H1 (cell line): ENCODE measurements at regions not wholly inside any gene's neighbourhood (a gene's known extent, or its start where the extent isn't known, plus 50 kb on each side); places are given as distances from the start of the nearest gene placed in this dataset.

Experiments
- CTCF ChIA-PET: fragments of 300-600 bp; sonication (Branson Sonifier 250); formaldehyde crosslinking; loops from one replicate; lab custom pipeline; 2021; ENCODE audit not compliant: partially characterized antibody; lab: Charles Lee
- POLR2A ChIA-PET: fragments of 300-600 bp; sonication (Branson Sonifier 250); formaldehyde crosslinking; loops from one replicate; lab custom pipeline; 2021; ENCODE audit warnings: inconsistent platforms; ENCODE audit not compliant: partially characterized antibody; lab: Charles Lee
- DNase-seq, 2 experiments: peaks; one replicate each; pipeline versions ENCODE4 v3.0.0 to v3.0.0-alpha.2; 2010 to 2022; ENCODE audit warnings: low spot score in 2 of 2, low read depth in 1 of 2, mixed read lengths in 1 of 2
- FAIRE-seq: peaks from 2 replicates; lab custom pipeline; 2011; peaks lifted over from hg19 to GRCh38; lab: Jason Lieb, UNC
- H2AFZ ChIP-seq: 2 replicates; pipeline ENCODE4 v1.8.1; 2012; ENCODE audit warnings: low read length, inconsistent platforms
- H2AK5ac ChIP-seq: 2 replicates; pipeline ENCODE4 v1.6.1; 2013; ENCODE audit warnings: low read depth, low read length
- H2BK120ac ChIP-seq: replicated peaks from 2 replicates; pipeline ENCODE3; 2013; ENCODE audit warnings: low read depth, low read length, inconsistent platforms
- H2BK12ac ChIP-seq: 2 replicates; pipeline ENCODE4 v1.6.1; 2013; ENCODE audit warnings: low read depth, low read length
- H2BK15ac ChIP-seq: 2 replicates; pipeline ENCODE4 v1.6.1; 2013; ENCODE audit warnings: low read length
- H2BK20ac ChIP-seq: 2 replicates; pipeline ENCODE4 v1.6.1; 2013; ENCODE audit warnings: low read length
- H2BK5ac ChIP-seq: 2 replicates; pipeline ENCODE4 v1.6.1; 2013; ENCODE audit warnings: low read depth, low read length
- H3K14ac ChIP-seq: 2 replicates; pipeline ENCODE4 v1.6.1; 2013; ENCODE audit warnings: inconsistent platforms; ENCODE audit not compliant: insufficient read length
- H3K18ac ChIP-seq: 2 replicates; pipeline ENCODE4 v1.6.1; 2013; ENCODE audit warnings: low read length; ENCODE audit errors: extremely low read depth
- H3K23ac ChIP-seq: 2 replicates; pipeline ENCODE4 v1.6.1; 2013; ENCODE audit warnings: inconsistent platforms; ENCODE audit not compliant: insufficient read length
- H3K23me2 ChIP-seq: 2 replicates; pipeline ENCODE4 v1.6.1; 2013; ENCODE audit warnings: low read depth, low read length
- H3K27ac ChIP-seq: 2 replicates; pipeline ENCODE4 v1.6.1; 2011; ENCODE audit warnings: low read depth, low read length, inconsistent platforms
- H3K27me3 ChIP-seq, 4 experiments: replicated peaks in 1 of 4; 1 replicate in 1 of 4; 2 replicates in 3 of 4; pipeline versions ENCODE4 v1.6.1 to v1.8.1; 2011 to 2013; ENCODE audit warnings: low read length in 3 of 4, mild to moderate bottlenecking in 3 of 4, inconsistent platforms in 2 of 4, mixed read lengths in 2 of 4, moderate library complexity in 1 of 4; ENCODE audit not compliant: control insufficient read depth in 3 of 4, insufficient read depth in 3 of 4; ENCODE audit errors: extremely low read depth in 1 of 4
- H3K36me3 ChIP-seq, 4 experiments: 2 replicates each; pipeline versions ENCODE4 v1.6.1 to v1.8.1; 2011 to 2013; ENCODE audit warnings: mild to moderate bottlenecking in 4 of 4, low read length in 3 of 4, moderate library complexity in 2 of 4, control low read depth in 1 of 4, inconsistent platforms in 1 of 4; ENCODE audit not compliant: insufficient read depth in 4 of 4, control insufficient read depth in 2 of 4
- H3K4ac ChIP-seq: replicated peaks from 2 replicates; pipeline ENCODE3; 2013; ENCODE audit warnings: low read length, low read depth, mixed read lengths, inconsistent platforms; ENCODE audit not compliant: insufficient read length
- H3K4me1 ChIP-seq, 4 experiments: replicated peaks in 1 of 4; 1 replicate in 1 of 4; 2 replicates in 3 of 4; pipeline versions ENCODE4 v1.6.1 to v1.8.1; 2011 to 2013; ENCODE audit warnings: low read length in 3 of 4, inconsistent platforms in 2 of 4, mixed read lengths in 1 of 4; ENCODE audit not compliant: insufficient read depth in 4 of 4, control insufficient read depth in 3 of 4
- H3K4me2 ChIP-seq, 2 experiments: 2 replicates each; pipeline versions ENCODE4 v1.6.1 to v1.8.1; 2011 to 2013; ENCODE audit warnings: low read depth in 2 of 2, low read length in 2 of 2, control low read depth in 1 of 2, inconsistent platforms in 1 of 2, mild to moderate bottlenecking in 1 of 2; ENCODE audit not compliant: insufficient read depth in 1 of 2
- H3K4me3 ChIP-seq, 4 experiments: fragments of 200-600, 300-600 bp in 1 of 4; sonication (generic), shearing (Covaris generic), sonication (Bioruptor Twin) in 1 of 4; 2 replicates each; pipeline versions ENCODE4 v1.5.1 to v1.8.1; 2011 to 2016; ENCODE audit warnings: low read length in 4 of 4, low read depth in 3 of 4, control low read depth in 2 of 4, inconsistent platforms in 2 of 4, mild to moderate bottlenecking in 2 of 4, mixed read lengths in 1 of 4, moderate library complexity in 1 of 4; ENCODE audit not compliant: insufficient read depth in 2 of 4; ENCODE audit errors: extremely low read depth in 1 of 4
- H3K56ac ChIP-seq: replicated peaks from 2 replicates; pipeline ENCODE3; 2013; ENCODE audit warnings: low read depth, mild to moderate bottlenecking, mixed read lengths, low read length, inconsistent platforms; ENCODE audit not compliant: insufficient read length
- H3K79me1 ChIP-seq: 2 replicates; pipeline ENCODE4 v1.6.1; 2013; ENCODE audit warnings: low read depth, low read length, control low read depth
- H3K79me2 ChIP-seq, 2 experiments: 2 replicates each; pipeline versions ENCODE4 v1.6.1 to v1.8.1; 2012 to 2013; ENCODE audit warnings: low read length in 2 of 2, mild to moderate bottlenecking in 2 of 2, inconsistent platforms in 1 of 2; ENCODE audit not compliant: insufficient read depth in 2 of 2, control insufficient read depth in 1 of 2
- H3K9ac ChIP-seq, 4 experiments: replicated peaks in 1 of 4; 1 replicate in 1 of 4; 2 replicates in 3 of 4; pipeline versions ENCODE4 v1.6.1 to v1.8.1; 2011 to 2013; ENCODE audit warnings: low read depth in 3 of 4, low read length in 3 of 4, control low read depth in 2 of 4, mild to moderate bottlenecking in 2 of 4, moderate library complexity in 2 of 4, inconsistent platforms in 1 of 4; ENCODE audit errors: extremely low read depth in 1 of 4
- H3K9me3 ChIP-seq, 2 experiments: 2 replicates each; pipeline versions ENCODE4 v1.6.1 to v1.8.1; 2012 to 2013; ENCODE audit warnings: mild to moderate bottlenecking in 2 of 2, moderate library complexity in 2 of 2, control low read depth in 1 of 2, inconsistent platforms in 1 of 2, low read depth in 1 of 2, low read length in 1 of 2, mixed read lengths in 1 of 2; ENCODE audit not compliant: insufficient read depth in 2 of 2
- H4K20me1 ChIP-seq, 2 experiments: replicated peaks in 1 of 2; 2 replicates each; pipeline versions ENCODE3 to v1.8.1; 2011 to 2013; ENCODE audit warnings: inconsistent platforms in 2 of 2, low read length in 2 of 2, mild to moderate bottlenecking in 1 of 2; ENCODE audit not compliant: insufficient read depth in 2 of 2, control insufficient read depth in 1 of 2
- H4K5ac ChIP-seq: 2 replicates; pipeline ENCODE4 v1.6.1; 2013; ENCODE audit warnings: low read length, low read depth, mixed read lengths, inconsistent platforms; ENCODE audit not compliant: insufficient read length
- H4K8ac ChIP-seq: 2 replicates; pipeline ENCODE4 v1.8.0; 2013; ENCODE audit warnings: mild to moderate bottlenecking, moderate library complexity, low read length, inconsistent platforms; ENCODE audit not compliant: insufficient read depth; ENCODE audit errors: extremely low read depth
- H4K91ac ChIP-seq: replicated peaks from 2 replicates; pipeline ENCODE3; 2013; ENCODE audit warnings: low read length, mixed read lengths, inconsistent platforms; ENCODE audit not compliant: insufficient read length
- BCL11A ChIP-seq, 2 experiments: IDR thresholded peaks; one replicate each; pipeline ENCODE4 v1.6.1; 2011; ENCODE audit warnings: low read depth in 2 of 2, low read length in 2 of 2, mild to moderate bottlenecking in 2 of 2
- CTCF ChIP-seq, 3 experiments: IDR thresholded peaks; 1 replicate in 2 of 3; 2 replicates in 1 of 3; pipeline versions ENCODE4 v1.5.1 to v1.6.1; 2011; ENCODE audit warnings: low read length in 3 of 3, mild to moderate bottlenecking in 3 of 3, inconsistent platforms in 2 of 3, low read depth in 1 of 3, moderate library complexity in 1 of 3; ENCODE audit not compliant: insufficient read depth in 1 of 3; ENCODE audit errors: control extremely low read depth in 1 of 3
- NANOG ChIP-seq: IDR thresholded peaks from 2 replicates; pipeline ENCODE4 v1.6.1; 2011; ENCODE audit warnings: low read length, low read depth, mild to moderate bottlenecking, inconsistent platforms; ENCODE audit not compliant: insufficient read depth, poor library complexity, severe bottlenecking
- PHF8 ChIP-seq: fragments of 200-600 bp; sonication (generic); conservative IDR thresholded peaks from 2 replicates; pipeline ENCODE4 v1.7.1; 2012; ENCODE audit warnings: low read depth, mild to moderate bottlenecking, inconsistent platforms, low read length, moderate library complexity
- RAD21 ChIP-seq, 2 experiments: IDR thresholded peaks in 1 of 2; conservative IDR thresholded peaks in 1 of 2; 2 replicates each; pipeline ENCODE4 v1.6.1; 2011; ENCODE audit warnings: low read depth in 2 of 2, low read length in 2 of 2, improper control_type of control experiment in 1 of 2, inconsistent platforms in 1 of 2, mild to moderate bottlenecking in 1 of 2, moderate library complexity in 1 of 2
- RFX5 ChIP-seq: IDR thresholded peaks from 2 replicates; pipeline ENCODE4 v1.6.1; 2011; ENCODE audit warnings: low read depth, low read length, improper control_type of control experiment, borderline replicate concordance
- TBP ChIP-seq: IDR thresholded peaks from 2 replicates; pipeline ENCODE4 v1.6.1; 2011; ENCODE audit warnings: low read depth, low read length, improper control_type of control experiment
- WGBS, 2 experiments: shearing (Covaris generic) in 1 of 2; methylation state at CpG; one replicate each; pipeline versions ENCODE4 v1.1.6 to v1.1.7; 2013 to 2015; ENCODE audit warnings: low lambda C conversion rate in 2 of 2, mixed read lengths in 2 of 2, inconsistent platforms in 1 of 2, low coverage in 1 of 2, missing lambda C conversion rate in 1 of 2; ENCODE audit not compliant: insufficient replicate concordance in 2 of 2, insufficient coverage in 1 of 2, insufficient read length in 1 of 2; ENCODE audit errors: extremely low coverage in 1 of 2, missing lambda C conversion rate in 1 of 2; 5-methylcytosine and 5-hydroxymethylcytosine counted together

- H3K56ac ChIP-seq: no peak overlapping the region
- H3K23me2 ChIP-seq: no peaks in the 10 kb centered on the region
- peaks cover 0 to 3% (median 0%) of the 10 kb centered on the region in 4 experiments; a peak in 1 of 7 replicates for H3K4me1 ChIP-seq
- H3K27ac ChIP-seq: no peak overlapping the region
- H3K4me2 ChIP-seq: no peak overlapping the region
- no peak overlapping the region for H2BK5ac ChIP-seq
- FAIRE-seq: no peak
- 77% methylated on average over 6 of the region's 6 CpGs; no CpG with 5 or more reads in 1 of the 2 experiments for WGBS, 2 experiments
- no peak overlapping the region for H3K4me3 ChIP-seq
- no peaks in the 10 kb centered on the region for H3K9me3 ChIP-seq
- no peaks in the 10 kb centered on the region for H3K27me3 ChIP-seq
- no peak overlapping the region for H2AK5ac ChIP-seq
- no peak overlapping the region for H2BK15ac ChIP-seq
- peak overlapping the region; percentile 45; the same call in 1 of the 2 replicates for H2BK12ac ChIP-seq
- H4K8ac ChIP-seq: no peak overlapping the region
- peak overlapping the region; percentile 87; the same call in 1 of the 2 replicates for H2AFZ ChIP-seq
- no peak overlapping the region for H2BK20ac ChIP-seq
- ChIA-PET POLR2A (interaction anchor here (0.6 to 27.8 kb wide), 10 partner anchors 12 to 892 kb away, joined by 3 to 452 read pairs (median 3); partner anchors contain the start of genes DDR1 and IER3), CTCF (interaction anchor here (0.5 to 18.4 kb wide), 48 partner anchors 9 to 554 kb away, joined by 3 to 220 read pairs (median 4); partner anchors contain the start of genes IER3 and VARS2)
- H4K20me1 ChIP-seq: no peaks in the 10 kb centered on the region
- TF ChIP-seq PHF8: no peak
- no peak for TF ChIP-seq RFX5
- TF ChIP-seq TBP: no peak
- TF ChIP-seq BCL11A (IDR thresholded peaks at IDR 0.05; ENCODE audit: low read depth in 2 of 2, low read length in 2 of 2): no peak
- TF ChIP-seq NANOG: no peak
- peak; percentile 27 to 42; a peak in 3 of 4 replicates for TF ChIP-seq RAD21 (IDR thresholded peaks at IDR 0.05 in 1 of 2, conservative IDR thresholded peaks at IDR 0.05 in 1 of 2; ENCODE audit: low read depth in 2 of 2, low read length in 2 of 2)
- TF ChIP-seq CTCF (IDR thresholded peaks at IDR 0.05; ENCODE audit: control extremely low read depth in 1 of 3, insufficient read depth in 1 of 3, low read depth in 1 of 3, low read length in 3 of 3): peak in 2 of 3 experiments; percentile 28 to 30; a peak in 2 of 4 replicates
- DNase-seq: no peak
- H3K9ac ChIP-seq: no peak overlapping the region
- peak overlapping the region; percentile 2 for H2BK120ac ChIP-seq
- H3K4ac ChIP-seq: no peak overlapping the region
- H3K23ac ChIP-seq: no peak overlapping the region
- no peaks in the 10 kb centered on the region for H3K79me2 ChIP-seq
- H3K36me3 ChIP-seq: no peaks in the 10 kb centered on the region
- no peak overlapping the region for H3K14ac ChIP-seq
- H3K79me1 ChIP-seq: no peaks in the 10 kb centered on the region
- H4K91ac ChIP-seq: no peak overlapping the region
- H4K5ac ChIP-seq: no peak overlapping the region
- H3K18ac ChIP-seq: no peak overlapping the region
Observed at GRCh38 chr6:30821862-30822784, 62.2 kb upstream of the DDR1 start.
